ENCODE measurements at regions not wholly inside any gene's neighbourhood (a gene's known extent, or its start where the extent isn't known, plus 50 kb on each side); places are given as distances from the start of the nearest gene placed in this dataset.

DNA sequence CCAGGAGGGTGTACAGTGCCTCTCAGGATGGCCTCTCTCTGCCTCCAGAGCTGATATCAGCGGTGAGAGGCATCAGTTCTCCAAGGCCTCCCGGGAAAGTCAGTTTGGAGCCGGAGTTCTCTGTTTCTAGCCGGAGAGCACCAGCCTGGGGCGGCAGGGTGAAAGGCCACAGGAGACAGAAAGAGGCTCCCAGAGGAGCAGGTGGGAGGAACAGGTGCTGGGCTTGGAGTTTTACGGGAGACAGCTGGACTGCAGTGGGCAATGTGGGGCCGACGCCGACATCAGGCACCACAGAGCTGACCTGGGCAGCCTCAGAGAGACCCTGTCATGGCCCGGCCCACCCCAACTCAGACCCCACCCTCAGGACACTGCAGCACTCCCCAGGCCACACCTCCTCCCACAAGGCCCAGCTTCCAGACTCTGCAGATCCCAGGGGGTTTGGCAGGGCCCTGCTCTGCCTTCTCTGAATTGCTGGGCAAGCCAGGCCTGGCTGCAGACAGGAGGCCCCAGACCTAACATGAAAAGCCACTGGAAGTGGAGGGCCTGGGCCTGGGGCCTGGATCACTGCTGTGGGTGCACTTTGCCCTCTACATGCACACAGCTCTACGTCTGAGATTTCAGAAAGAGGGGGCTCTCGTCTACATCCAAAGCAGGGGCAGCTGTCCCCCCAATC lies 885.6 kb downstream of the BRD1 start:
- no peak for DNase-seq (ENCODE audit: low read depth in 2 of 2, low spot score in 1 of 2)

DNA sequence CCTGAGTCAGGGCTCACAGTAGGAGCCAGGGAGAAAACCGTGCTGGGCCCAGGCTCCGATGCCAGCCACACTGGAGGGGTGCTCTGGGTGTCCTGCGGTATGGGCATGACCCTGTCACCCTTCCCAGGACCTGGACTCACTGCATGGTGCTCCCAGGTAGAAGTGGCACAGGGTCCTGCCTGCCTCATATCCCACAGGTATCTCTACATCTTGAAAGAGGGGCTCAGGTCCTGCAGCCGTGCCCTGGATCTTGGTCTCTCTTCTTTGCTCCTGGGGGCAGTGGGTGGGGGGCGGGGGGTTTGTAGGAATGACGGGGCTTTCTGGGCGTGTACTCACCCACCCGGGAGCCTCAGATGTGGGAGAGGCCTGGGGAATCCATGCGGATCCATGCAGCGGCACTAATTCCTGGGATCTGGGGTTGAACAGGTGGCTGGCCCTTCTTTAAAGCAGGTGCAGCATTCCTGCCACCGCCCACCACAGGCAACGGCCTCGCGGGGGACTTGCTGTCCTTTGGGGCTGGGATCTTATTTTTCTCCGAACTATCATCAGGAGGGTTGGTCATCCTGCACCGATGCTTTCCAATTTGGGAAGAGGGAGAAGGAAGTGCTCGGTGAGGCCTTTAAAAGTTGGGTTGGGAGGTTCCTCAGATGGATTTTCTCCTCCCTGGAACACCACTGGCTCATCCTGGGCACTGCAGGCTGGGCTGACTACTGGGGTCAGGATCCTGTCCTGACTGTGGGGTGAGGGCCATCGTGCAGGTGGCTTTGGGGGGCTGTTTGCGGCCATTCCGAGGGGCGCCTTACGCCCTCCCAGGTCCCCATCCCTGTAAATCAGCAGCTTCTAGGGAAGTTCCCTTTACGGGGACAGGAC lies 886.4 kb downstream of the BRD1 start:
- DNase-seq (ENCODE audit: low read depth in 2 of 2, low spot score in 1 of 2), result no peak

DNA sequence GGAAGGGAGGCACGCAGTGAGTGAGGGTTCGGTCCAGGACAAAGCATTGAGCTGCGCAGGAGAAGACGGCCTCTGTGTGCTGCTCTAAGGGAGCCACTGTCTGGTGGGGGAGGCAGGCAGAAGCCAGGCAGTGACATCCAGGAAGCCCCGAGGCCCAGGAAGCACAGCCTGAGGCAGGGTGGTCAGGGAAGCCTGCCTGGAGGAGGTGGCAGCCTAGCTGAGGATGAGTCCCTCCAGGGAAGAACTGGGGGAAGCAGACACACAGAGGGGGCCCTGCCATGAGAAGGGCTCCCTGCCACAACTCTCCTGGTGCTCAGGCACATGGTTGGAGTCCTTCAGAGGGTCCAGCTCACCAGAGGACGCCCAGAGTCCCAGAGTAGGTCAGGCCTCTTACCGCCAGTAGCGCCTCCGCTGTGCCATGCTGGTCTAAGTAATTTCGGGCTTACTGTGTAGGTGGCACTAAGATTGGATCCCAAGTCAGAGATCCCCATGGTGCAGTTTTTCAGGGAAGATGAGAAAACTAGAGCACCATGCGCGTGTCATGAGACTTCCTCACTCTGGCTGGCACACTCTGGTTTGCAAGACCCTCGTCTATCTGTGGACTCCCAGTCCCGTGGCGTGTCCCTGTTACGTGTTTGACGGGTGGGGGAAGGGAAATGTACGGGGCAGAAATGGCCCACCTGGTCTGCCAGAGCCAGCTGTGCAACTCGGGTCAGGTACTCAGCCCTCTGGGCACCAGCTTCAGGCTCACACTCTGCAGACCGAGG lies 887.2 kb downstream of the BRD1 start:
- no peak for DNase-seq (ENCODE audit: low read depth in 2 of 2, low spot score in 1 of 2)

DNA sequence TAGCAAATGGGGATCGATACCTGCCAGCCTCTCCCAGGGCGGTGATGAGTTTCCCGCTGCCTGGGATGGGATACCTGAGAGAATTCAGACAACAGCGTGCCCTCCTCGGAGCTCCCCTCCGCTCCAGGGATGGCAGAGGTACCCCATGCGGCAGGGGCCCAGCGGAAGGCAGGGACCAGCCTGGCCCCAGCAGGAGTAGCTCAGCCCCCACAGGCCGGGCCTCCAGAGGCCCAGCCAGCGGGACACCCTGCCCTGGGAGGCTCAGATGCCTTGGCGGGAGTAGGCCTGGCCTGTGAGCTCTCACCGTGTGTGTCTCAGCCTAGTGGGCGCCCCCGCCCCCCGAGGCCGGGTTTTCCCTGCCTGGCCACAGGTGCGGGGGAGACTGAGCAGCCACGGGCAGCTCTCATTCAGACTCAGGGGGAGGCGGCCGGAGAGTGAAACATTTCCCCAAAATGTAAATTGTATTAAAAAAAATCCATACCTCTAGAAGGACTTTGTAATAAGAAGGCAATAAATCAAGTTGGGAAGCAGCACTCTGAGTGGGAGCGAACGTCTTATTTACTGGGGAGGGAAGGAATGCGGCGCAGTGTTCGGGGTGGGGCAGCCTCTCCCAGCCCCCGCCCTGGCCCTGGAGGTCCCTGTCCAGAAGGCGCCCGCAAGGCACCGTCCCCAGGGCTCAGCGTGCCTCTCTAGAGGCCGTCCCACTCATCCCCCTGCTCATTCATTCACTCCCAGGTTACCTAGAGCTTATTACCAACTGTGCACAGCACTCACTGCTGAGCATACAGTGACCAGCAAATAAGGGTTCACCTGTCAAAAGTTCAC lies 888.0 kb downstream of the BRD1 start:
- DNase-seq (ENCODE audit: low read depth in 2 of 2, low spot score in 1 of 2), result no peak

DNA sequence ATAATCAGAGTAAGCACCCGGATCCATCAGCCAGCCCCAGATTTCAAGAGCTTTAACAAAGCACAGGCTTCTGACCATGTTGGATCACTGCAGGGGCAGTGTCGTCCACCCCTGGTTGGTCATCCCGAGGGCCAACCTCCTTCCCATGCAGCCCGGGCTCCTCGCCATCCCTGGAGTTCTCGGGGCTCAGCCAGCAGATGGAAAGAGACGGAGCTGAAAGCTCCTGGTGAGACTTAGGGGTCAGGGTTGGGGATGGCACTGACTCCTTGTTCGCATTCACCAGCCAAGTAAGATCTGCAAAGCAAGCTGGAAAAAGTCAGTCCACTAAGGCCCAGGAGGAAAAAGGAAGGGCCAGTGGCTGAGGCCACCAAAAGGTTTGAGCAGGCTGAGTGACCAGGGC lies 888.9 kb downstream of the BRD1 start:
- no peak for DNase-seq (ENCODE audit: low read depth in 2 of 2, low spot score in 1 of 2)

DNA sequence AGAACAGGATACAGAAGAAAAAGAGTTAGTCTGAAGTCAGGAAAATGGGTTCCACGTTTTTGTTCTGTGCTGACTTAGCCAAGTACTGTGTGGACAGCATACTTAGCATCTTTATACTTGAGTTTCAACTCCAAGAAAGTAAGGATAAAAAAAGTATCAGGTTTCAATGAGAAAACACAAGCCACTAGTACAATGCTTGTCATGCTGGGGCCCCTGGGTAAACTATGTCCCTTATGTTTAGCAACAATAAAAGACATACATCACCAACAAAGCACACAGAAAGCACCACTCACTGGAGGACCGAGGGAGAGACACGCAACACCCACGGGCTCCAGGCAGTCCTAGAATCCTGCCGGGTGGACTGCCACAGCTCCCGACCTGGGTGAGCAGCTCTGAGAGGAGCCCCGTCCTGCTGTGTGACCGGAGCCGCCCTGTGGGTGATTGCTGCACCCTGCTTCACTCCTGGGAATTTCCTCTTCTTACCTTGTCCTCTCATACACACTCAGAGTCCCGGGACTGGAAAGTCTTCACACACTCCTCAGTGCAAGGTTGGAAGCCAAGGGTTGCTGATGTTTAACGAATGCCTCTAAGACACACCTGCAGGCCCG lies 890.5 kb downstream of the BRD1 start:
- no peak for DNase-seq (ENCODE audit: low read depth in 2 of 2, low spot score in 1 of 2)

DNA sequence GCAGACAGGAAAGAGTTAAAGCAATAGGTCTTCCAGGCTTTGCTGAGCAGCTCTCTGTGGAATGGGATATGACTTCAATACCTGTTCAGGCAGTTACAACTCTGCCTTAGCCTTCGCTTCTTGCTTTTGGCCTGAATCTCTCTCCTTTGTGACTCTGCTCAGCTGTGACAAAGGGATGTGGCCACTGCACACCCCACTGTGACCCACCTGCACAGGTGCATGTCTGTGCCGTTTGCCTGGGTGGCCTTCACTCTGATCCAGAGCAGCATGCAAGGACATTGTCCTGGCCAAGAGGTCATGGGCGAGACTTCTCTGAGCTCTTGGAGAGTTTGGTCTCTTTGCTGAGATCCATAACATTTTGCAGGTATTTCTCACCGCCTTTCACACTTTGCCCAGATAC lies 891.3 kb downstream of the BRD1 start:
- DNase-seq (ENCODE audit: low read depth in 2 of 2, low spot score in 1 of 2), result no peak

DNA sequence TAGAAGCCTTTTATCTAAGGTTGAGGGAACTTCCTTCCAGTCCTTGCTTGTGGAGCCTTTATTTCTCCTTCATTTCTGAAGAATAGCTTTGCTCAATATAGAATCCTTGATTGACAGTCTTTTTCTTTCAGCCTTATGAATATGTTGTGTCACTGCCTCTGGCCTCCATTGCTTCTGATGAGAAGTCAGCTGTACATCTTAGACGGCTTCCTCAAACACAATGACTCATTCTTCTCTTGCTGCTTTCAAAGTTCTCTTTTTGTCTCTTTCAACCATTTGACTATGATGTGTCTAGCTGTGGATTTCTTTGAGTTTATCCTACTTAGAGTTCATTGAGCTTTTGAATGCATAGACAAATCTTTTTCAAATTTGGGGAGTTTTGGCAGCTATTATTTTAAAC lies 893.2 kb downstream of the BRD1 start:
- DNase-seq (ENCODE audit: low read depth in 2 of 2, low spot score in 1 of 2), result no peak

DNA sequence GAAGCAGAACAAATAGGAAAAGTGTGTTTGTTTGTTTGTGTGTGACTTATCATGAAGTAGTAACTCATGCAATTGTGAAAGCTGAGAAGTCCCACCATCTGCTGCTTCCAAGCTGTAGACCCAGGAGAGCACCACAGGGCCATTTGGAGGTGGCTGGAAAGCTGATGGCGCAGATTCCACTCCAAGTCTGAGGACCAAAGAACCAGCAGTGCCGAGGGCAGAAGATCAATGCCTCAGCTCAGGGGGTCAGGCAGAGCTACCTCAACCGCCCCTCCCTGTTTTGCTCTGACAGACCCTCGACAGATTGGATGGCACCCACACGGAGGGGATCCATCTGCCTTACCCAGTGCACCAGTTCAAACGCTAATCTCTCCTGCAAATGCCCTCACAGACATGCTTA lies 896.2 kb downstream of the BRD1 start:
- no peak for DNase-seq (ENCODE audit: low read depth in 2 of 2, low spot score in 1 of 2)

DNA sequence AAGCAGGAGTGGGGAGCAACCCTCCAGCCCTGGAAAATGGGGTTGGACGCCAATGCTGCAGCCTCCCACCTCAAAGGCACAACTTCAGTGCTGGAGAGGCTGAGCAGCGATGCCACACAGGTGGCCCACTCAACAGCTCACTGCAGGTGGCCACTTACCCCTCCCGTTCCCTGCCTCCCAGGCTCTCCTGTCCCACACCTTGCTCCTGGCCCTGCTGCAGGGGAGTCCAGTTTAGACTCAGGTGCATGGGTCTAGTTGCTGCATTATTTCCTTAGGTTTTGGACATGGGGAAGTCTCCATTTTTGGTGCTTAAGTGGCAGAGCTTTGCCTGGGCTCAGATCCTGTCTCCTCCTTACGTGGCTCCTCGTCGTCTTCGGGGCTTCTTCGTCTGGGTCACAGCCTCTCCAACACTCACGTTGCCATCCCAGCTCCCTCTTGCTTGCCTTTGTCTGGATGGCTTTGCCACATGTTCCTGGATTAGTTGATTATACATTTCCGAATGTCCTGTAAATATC lies 898.3 kb downstream of the BRD1 start:
- no peak for DNase-seq (ENCODE audit: low read depth in 2 of 2, low spot score in 1 of 2)

DNA sequence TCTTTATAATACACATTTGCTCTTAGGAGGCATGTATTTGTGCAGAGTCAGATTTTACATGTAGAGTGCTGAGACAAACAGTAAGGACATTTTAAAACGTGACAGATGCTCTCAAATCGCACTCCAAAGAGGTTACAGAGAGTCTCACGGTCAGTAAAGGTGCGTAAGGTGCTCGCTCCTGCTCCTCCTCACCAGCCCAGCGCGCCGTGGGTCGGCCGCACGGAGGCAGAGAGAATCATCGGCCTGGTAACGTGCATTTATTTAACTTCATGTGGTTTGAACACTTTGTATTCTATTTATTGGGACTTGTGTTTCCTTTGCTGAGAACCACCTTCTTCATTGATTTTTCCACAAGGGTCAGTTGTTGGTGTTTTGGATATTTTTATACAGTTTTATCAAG lies 900.1 kb downstream of the BRD1 start:
- DNase-seq (ENCODE audit: low read depth in 2 of 2, low spot score in 1 of 2), result no peak

DNA sequence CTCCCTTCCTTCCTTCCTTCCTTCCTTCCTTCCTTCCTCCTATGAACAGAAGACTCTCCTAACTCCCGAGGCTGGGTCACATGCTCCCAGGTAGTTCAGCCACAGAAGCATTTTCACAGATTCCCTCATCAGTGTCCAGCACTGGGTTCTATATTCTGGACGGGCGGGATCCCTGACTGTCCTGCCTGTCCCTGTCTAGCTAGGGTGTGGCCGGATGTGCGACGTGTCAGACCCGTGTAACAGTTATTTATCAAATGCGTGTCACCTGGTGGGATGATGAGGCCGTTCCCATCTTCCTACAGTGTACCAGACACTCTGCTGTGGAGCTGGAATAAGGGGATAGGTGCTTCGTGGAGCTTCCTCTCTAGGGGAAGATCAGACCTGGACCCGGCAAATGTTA lies 901.0 kb downstream of the BRD1 start:
- no peak for DNase-seq (ENCODE audit: low read depth in 2 of 2, low spot score in 1 of 2)

DNA sequence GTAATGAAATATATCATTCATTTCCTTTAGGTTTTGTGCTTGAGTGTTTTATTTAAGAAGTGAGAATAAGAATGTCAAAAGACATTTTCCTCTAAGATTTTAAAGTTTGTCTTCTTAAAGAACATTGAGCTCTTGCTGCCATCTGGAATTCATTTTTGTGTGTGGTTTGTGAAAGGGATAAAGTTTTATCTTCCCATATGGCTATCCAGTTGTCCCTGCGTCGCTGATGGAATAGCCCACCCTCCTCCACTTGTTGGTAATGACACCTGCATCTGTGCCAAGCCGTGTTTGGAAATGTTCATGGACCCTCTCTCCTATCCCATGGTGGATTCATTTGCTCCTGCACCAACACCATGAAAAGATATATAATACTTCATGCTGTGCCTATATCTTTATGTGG lies 901.5 kb downstream of the BRD1 start:
- no peak for DNase-seq (ENCODE audit: low read depth in 2 of 2, low spot score in 1 of 2)

DNA sequence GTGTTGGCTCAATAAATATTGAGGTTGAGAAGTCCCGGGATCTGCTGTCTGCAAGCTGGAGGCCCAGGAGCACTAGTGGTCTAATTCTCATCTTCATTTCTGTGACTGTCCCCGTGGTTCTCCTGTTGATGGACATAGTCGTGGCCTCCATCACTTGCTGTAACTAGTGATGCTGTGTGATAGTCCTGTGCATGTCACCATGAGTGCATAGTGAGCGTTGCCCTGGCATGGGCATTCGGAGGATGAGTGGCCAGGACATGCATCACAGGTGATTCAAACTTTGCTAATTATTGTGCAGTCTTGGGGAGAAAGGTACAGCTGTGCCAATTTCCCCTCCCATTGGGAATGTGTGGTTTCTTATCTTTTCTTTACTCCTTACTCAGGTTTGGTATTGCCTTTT lies 902.2 kb downstream of the BRD1 start:
- DNase-seq (ENCODE audit: low read depth in 2 of 2, low spot score in 1 of 2), result no peak

DNA sequence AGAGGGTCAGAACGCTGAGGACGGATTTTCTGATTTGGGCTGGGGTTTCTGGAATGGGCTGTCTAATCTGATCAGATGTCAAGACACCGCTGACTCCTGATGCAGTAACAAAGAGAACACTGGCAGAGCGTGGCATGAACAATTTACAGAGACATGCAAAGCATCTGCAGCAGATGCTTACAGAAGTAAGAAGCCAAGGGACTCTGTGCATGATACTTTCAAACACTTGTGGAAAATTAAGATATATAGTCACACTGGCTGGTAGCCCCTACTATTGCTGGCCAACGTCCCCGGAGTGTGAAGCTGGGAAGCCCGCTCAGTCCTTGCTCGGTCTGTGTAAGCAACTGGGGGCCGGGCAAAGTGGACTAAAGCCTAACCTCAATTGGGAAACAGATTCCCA lies 903.7 kb downstream of the BRD1 start:
- no peak for DNase-seq (ENCODE audit: low read depth in 2 of 2, low spot score in 1 of 2)

DNA sequence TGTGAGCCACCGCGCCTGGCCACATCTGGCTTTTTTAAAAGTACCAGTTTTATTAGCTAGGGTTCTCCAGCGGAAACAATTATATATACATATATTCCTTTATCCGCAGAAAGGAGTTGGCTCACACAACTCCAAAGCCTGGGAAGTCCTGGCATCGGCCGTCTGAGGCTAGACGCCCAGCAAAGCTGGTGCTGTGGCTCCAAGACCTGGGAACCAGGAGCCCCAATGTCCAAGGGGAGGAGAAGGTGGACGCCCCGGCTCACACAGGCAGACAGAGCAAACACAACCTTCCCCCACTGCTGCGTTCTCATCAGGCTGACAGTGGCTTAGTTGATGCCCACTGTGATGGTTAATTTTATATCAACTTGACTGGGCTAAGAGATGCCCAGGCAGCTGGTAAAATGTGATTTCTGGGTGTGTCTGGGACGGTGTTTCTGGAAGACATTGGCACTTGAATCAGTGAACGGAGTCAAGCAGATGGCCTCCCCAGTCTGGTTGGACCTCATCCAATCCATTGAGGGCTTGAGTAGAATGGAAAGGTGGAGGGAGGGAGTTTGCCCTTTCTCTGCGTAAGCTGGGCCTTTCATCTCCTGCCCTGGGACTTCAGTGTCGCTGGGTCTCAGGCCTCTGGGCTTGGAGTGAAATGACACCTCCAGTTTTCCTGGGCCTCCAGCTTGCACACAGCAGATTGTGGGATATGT lies 904.4 kb downstream of the BRD1 start:
- DNase-seq (ENCODE audit: low read depth in 2 of 2, low spot score in 1 of 2), result no peak

DNA sequence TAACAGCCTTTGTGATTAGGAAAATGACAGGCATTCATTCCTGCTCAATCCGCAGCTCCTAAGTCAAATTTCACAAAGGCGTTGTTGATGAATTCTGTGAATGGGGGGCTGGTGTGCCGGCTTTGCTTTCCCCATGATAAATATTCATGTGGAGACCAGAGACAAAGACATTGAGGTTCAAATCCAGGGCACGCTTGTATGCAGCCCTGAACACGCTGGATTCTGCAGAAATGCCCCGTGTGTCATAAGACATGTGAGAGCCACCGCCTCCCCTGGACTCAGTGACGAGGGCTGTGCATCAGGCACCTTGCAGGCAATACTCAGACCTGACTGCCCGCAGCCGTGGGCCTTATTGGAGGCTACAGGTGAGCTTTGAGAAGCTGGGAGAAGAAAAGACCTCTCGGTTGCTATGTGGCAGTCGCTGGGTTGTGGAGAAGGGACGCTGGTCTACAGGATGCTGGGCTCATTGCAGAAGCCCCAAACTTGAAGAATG lies 906.2 kb downstream of the BRD1 start:
- no peak for DNase-seq (ENCODE audit: low read depth in 2 of 2, low spot score in 1 of 2)

DNA sequence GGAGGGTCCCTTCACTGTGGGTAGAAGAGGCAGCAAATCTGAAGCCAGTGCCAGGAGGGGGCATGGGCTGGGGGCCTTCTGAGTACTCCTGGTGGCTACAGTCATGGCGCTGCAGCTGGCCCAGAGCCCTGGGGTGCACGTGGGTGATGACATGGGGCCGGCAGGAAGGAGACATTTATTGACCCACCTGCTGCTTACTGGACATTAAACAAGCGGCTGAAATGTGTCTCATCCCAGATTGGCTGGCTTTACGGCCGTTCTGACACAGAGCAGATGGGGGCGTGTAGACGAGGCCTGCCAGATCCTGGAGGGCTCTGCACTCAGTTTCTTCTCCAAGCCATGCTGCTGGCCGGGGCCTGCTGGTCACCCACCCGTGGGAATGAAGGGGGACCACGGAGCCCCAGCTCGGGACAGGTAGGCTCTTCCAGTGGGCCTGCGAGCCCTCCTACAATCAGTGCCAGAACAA lies 906.9 kb downstream of the BRD1 start:
- DNase-seq (ENCODE audit: low read depth in 2 of 2, low spot score in 1 of 2), result no peak

DNA sequence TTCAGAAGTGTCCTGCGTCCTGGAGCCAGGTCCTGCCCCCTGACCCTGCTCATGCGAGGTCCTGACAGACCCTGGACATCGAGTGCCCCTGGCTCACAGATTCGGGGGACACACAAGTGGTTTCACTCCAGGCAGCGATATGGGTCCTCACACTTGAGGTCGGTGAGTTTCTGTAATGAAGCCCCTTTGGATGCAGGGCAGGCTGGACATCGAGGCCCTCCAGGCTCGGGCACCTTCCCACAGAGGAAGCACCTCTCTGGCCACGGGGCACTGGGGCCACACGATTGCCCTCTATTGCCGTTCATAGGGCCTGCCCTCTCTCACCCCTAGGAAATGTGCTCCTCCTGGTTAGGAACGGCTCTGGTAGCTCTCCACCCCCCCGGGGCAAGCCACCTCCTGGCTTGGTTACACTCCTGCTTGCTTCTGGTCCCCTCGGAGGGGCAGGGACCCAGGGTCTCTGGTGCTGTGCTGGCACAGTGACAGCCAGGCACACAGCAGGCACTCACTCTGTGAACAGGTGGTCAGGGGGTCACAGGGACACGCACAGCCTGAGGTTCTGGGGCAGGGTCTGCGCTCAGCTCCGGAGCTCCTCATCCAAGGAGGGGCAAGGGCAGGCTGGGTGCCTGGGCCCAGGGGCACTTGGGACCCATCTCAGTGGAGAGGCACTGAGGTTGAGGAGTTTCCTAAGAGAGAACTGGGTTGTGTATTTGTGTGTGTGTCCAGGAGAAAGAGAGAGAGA lies 907.7 kb downstream of the BRD1 start:
- DNase-seq (ENCODE audit: low read depth in 2 of 2, low spot score in 1 of 2), result no peak

All from stimulated activated CD8-positive, alpha-beta memory T cell treated with anti-CD3 and anti-CD28 coated beads, Interleukin-4, amount 100 ng/mL, for 4 hours (primary cell).